Keratinocyte (primary cell): ENCODE measurements at regions not wholly inside any gene's neighbourhood (a gene's known extent, or its start where the extent isn't known, plus 50 kb on each side); places are given as distances from the start of the nearest gene placed in this dataset.

Source experiments
- DNase-seq: peaks from one replicate; pipeline ENCODE4 v3.0.0-alpha.2; 2011; ENCODE audit warnings: low read depth, missing footprints, low spot score
- FAIRE-seq: peaks from 2 replicates; lab custom pipeline; 2011; peaks lifted over from hg19 to GRCh38; lab: Jason Lieb, UNC
- H2AFZ ChIP-seq: 2 replicates; pipeline ENCODE4 v1.6.0; 2012; ENCODE audit warnings: low read length, control low read depth, inconsistent platforms; ENCODE audit not compliant: control insufficient read depth
- H3K27ac ChIP-seq: 2 replicates; pipeline ENCODE4 v1.5.1; 2011; ENCODE audit warnings: low read length; ENCODE audit not compliant: control insufficient read depth, insufficient read depth
- H3K27me3 ChIP-seq: 3 replicates; pipeline ENCODE4 v1.6.0; 2011; ENCODE audit warnings: low read length; ENCODE audit not compliant: control insufficient read depth, insufficient read depth; ENCODE audit errors: extremely low read depth
- H3K36me3 ChIP-seq, 2 experiments: 2 replicates in 1 of 2; 3 replicates in 1 of 2; pipeline ENCODE4 v1.5.1; 2011; ENCODE audit warnings: low read length in 2 of 2, mild to moderate bottlenecking in 1 of 2; ENCODE audit not compliant: control insufficient read depth in 2 of 2, insufficient read depth in 2 of 2; ENCODE audit errors: extremely low read depth in 1 of 2
- H3K4me1 ChIP-seq: 3 replicates; pipeline ENCODE4 v1.5.1; 2011; ENCODE audit warnings: low read length; ENCODE audit not compliant: control insufficient read depth, insufficient read depth; ENCODE audit errors: extremely low read depth
- H3K4me2 ChIP-seq: 3 replicates; pipeline ENCODE4 v1.6.0; 2011; ENCODE audit warnings: low read depth, low read length; ENCODE audit not compliant: control insufficient read depth, insufficient read depth; ENCODE audit errors: extremely low read depth
- H3K4me3 ChIP-seq, 3 experiments: fragments of 200-600 bp in 1 of 3; sonication (generic) in 1 of 3; 2 replicates in 2 of 3; 3 replicates in 1 of 3; pipeline ENCODE4 v1.5.1; 2011 to 2016; ENCODE audit warnings: low read length in 3 of 3, mild to moderate bottlenecking in 3 of 3, control low read depth in 2 of 3, inconsistent platforms in 1 of 3, low read depth in 1 of 3, mixed read lengths in 1 of 3, mixed run types in 1 of 3, moderate library complexity in 1 of 3; ENCODE audit not compliant: control insufficient read depth in 2 of 3, insufficient read depth in 2 of 3; ENCODE audit errors: extremely low read depth in 1 of 3
- H3K79me2 ChIP-seq: 2 replicates; pipeline ENCODE4 v1.6.0; 2012; ENCODE audit warnings: low read length; ENCODE audit not compliant: control insufficient read depth, insufficient read depth
- H3K9ac ChIP-seq: 3 replicates; pipeline ENCODE4 v1.6.0; 2011; ENCODE audit warnings: low read length; ENCODE audit not compliant: control insufficient read depth, insufficient read depth; ENCODE audit errors: extremely low read depth
- H3K9me1 ChIP-seq: 3 replicates; pipeline ENCODE4 v1.6.0; 2011; ENCODE audit warnings: low read length; ENCODE audit not compliant: control insufficient read depth, insufficient read depth; ENCODE audit errors: extremely low read depth
- H3K9me3 ChIP-seq: 2 replicates; pipeline ENCODE4 v1.5.1; 2012; ENCODE audit warnings: low read depth, low read length; ENCODE audit not compliant: control insufficient read depth
- H4K20me1 ChIP-seq: 3 replicates; pipeline ENCODE4 v1.6.0; 2011; ENCODE audit warnings: low read length; ENCODE audit not compliant: control insufficient read depth, insufficient read depth; ENCODE audit errors: extremely low read depth
- CTCF ChIP-seq, 3 experiments: IDR thresholded peaks in 1 of 3; conservative IDR thresholded peaks in 1 of 3; optimal IDR thresholded peaks in 1 of 3; 2 replicates in 2 of 3; 3 replicates in 1 of 3; pipeline versions ENCODE3 to v1.5.1; 2011; ENCODE audit warnings: low read length in 3 of 3, mild to moderate bottlenecking in 3 of 3, moderate library complexity in 2 of 3, control low read depth in 1 of 3, inconsistent platforms in 1 of 3; ENCODE audit not compliant: insufficient read depth in 2 of 3; ENCODE audit errors: extremely low read depth in 1 of 3
- EZH2 ChIP-seq: IDR thresholded peaks from one replicate; pipeline ENCODE4 v1.6.1; 2012; ENCODE audit warnings: inconsistent platforms, mild to moderate bottlenecking, low read length, moderate library complexity
- dilution Hi-C: fragments of 300-500 bp; cut with MboI; formaldehyde crosslinking; loops from one replicate; pipeline ENCODE4 v1.7.0; 2020; ENCODE audit warnings: low sequenced_read_pairs; ENCODE audit not compliant: extremely low pct_ligation_motif_present

GRCh38 chr12:126538888-126539287, 1473.7 kb downstream of the AACS start:
- Histone ChIP-seq H3K9me3 (peaks cover 2% of the 10 kb centered on the region), H3K9me1 (no peaks in the 10 kb centered on the region), H4K20me1 (no peaks in the 10 kb centered on the region), H3K79me2 (no peaks in the 10 kb centered on the region), H3K27me3 (no peaks in the 10 kb centered on the region), H3K36me3 (no peaks in the 10 kb centered on the region), H3K4me2 (no peak overlapping the region), H3K4me1 (no peaks in the 10 kb centered on the region), H3K27ac (no peak overlapping the region), H2AFZ (no peak overlapping the region), H3K9ac (no peak overlapping the region), H3K4me3 (no peak overlapping the region)
- DNase-seq (no peak), FAIRE-seq (no peak)
- dilution Hi-C loops = no loop called here
- TF ChIP-seq CTCF (optimal IDR thresholded peaks at IDR 0.05 in 1 of 3, IDR thresholded peaks at IDR 0.05 in 1 of 3, conservative IDR thresholded peaks at IDR 0.05 in 1 of 3; ENCODE audit: extremely low read depth in 1 of 3, insufficient read depth in 2 of 3, low read length in 3 of 3) = no peak

GRCh38 chr12:126545411-126545810, 1480.2 kb downstream of the AACS start:
- H3K4me3 ChIP-seq = no peak overlapping the region
- FAIRE-seq (no peak), DNase-seq (no peak)
- H3K9me1 ChIP-seq = no peaks in the 10 kb centered on the region
- H3K9me3 ChIP-seq = peaks cover 2% of the 10 kb centered on the region
- no peak overlapping the region for H2AFZ ChIP-seq
- no peak overlapping the region for H3K9ac ChIP-seq
- TF ChIP-seq EZH2 (no peak), CTCF (optimal IDR thresholded peaks at IDR 0.05 in 1 of 3, IDR thresholded peaks at IDR 0.05 in 1 of 3, conservative IDR thresholded peaks at IDR 0.05 in 1 of 3; ENCODE audit: extremely low read depth in 1 of 3, insufficient read depth in 2 of 3, low read length in 3 of 3) (no peak)
- H3K27me3 ChIP-seq = no peaks in the 10 kb centered on the region
- H3K79me2 ChIP-seq = no peaks in the 10 kb centered on the region
- dilution Hi-C loops = no loop called here
- no peaks in the 10 kb centered on the region for H3K36me3 ChIP-seq
- no peaks in the 10 kb centered on the region for H4K20me1 ChIP-seq
- H3K4me2 ChIP-seq = no peak overlapping the region
- no peaks in the 10 kb centered on the region for H3K4me1 ChIP-seq
- no peak overlapping the region for H3K27ac ChIP-seq
